Hepatocyte (in vitro differentiated cells): ENCODE measurements at regions not wholly inside any gene's neighbourhood (a gene's known extent, or its start where the extent isn't known, plus 50 kb on each side); places are given as distances from the start of the nearest gene placed in this dataset.

Experiments
- DNase-seq: peaks from one replicate; pipeline ENCODE4 v3.0.0-alpha.2; 2016; ENCODE audit warnings: low spot score
- H2AFZ ChIP-seq: fragments of 200-600 bp; sonication (generic); 2 replicates; pipeline ENCODE4 v1.6.0; 2016; ENCODE audit warnings: antibody characterized with exemption, mild to moderate bottlenecking
- H3K27ac ChIP-seq: fragments of 200-600 bp; sonication (generic); 2 replicates; pipeline ENCODE4 v1.5.1; 2016; ENCODE audit warnings: mild to moderate bottlenecking
- H3K27me3 ChIP-seq: fragments of 200-600 bp; sonication (generic); 2 replicates; pipeline ENCODE4 v1.6.1; 2016
- H3K36me3 ChIP-seq: fragments of 200-600 bp; sonication (generic); replicated peaks from 2 replicates; pipeline ENCODE4 v1.5.1; 2016; ENCODE audit warnings: low read depth; ENCODE audit not compliant: insufficient read depth
- H3K4me1 ChIP-seq: fragments of 200-600 bp; sonication (generic); 2 replicates; pipeline ENCODE4 v1.5.1; 2016; ENCODE audit warnings: mild to moderate bottlenecking, moderate library complexity; ENCODE audit not compliant: insufficient read depth
- H3K4me2 ChIP-seq: fragments of 200-600 bp; sonication (generic); 2 replicates; pipeline ENCODE4 v1.6.0; 2016
- H3K4me3 ChIP-seq: fragments of 200-600 bp; sonication (generic); 2 replicates; pipeline ENCODE4 v1.5.1; 2016; ENCODE audit warnings: mild to moderate bottlenecking
- H3K79me2 ChIP-seq: fragments of 200-600 bp; sonication (generic); 2 replicates; pipeline ENCODE4 v1.6.0; 2017; ENCODE audit warnings: mild to moderate bottlenecking
- H3K9me2 ChIP-seq: fragments of 200-600 bp; sonication (generic); replicated peaks from 2 replicates; pipeline ENCODE4 v1.6.0; 2017; ENCODE audit warnings: mild to moderate bottlenecking; ENCODE audit not compliant: insufficient read depth
- H3K9me3 ChIP-seq: fragments of 200-600 bp; sonication (generic); 2 replicates; pipeline ENCODE4 v1.5.1; 2016; ENCODE audit warnings: low read depth, mild to moderate bottlenecking
- H4K20me1 ChIP-seq: fragments of 200-600 bp; sonication (generic); 2 replicates; pipeline ENCODE4 v1.6.0; 2016; ENCODE audit warnings: mild to moderate bottlenecking; ENCODE audit not compliant: insufficient read depth, poor library complexity, severe bottlenecking
- EZH2 ChIP-seq: fragments of 200-600 bp; sonication (generic); IDR thresholded peaks from 2 replicates; pipeline ENCODE4 v1.6.1; 2016; ENCODE audit warnings: antibody characterized with exemption, mild to moderate bottlenecking, borderline replicate concordance
- EZH2phosphoT487 ChIP-seq: fragments of 200-600 bp; sonication (generic); IDR thresholded peaks from one replicate; pipeline ENCODE4 v1.6.1; 2018; ENCODE audit warnings: antibody characterized with exemption, mild to moderate bottlenecking, low read depth, moderate library complexity; ENCODE audit not compliant: unreplicated experiment, severe bottlenecking
- WGBS: methylation state at CpG from one replicate; pipeline ENCODE4 v1.1.6; 2016; ENCODE audit warnings: low lambda C conversion rate; ENCODE audit errors: missing lambda C conversion rate; 5-methylcytosine and 5-hydroxymethylcytosine counted together
- TF ChIP-seq, protein P1 (sequence below): fragments of 200-600 bp; sonication (generic); IDR thresholded peaks from 2 replicates; pipeline ENCODE4 v1.5.1; 2016; ENCODE audit warnings: antibody characterized with exemption, mild to moderate bottlenecking; ENCODE audit not compliant: poor library complexity

DNA sequence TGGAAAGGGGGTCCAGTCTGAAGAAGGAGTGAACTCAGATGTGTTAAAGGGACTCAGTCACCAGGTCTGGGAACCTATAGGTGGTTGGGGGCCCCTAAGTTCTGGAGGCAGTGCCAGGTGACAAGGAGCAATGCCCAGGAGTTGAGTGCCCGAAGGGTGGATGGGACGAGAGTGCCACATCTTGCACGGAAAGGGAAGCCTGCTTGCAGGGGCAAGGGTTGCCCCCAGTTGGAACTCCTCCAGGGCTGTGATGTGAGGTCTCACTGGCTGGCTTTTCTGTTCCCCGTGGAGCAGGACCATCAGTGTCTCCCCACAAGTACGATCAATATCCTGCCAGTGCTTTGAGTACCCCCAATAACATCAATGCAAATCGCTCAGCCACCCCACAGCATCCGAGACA lies 107.3 kb downstream of the TOMM20 start:
- no peak overlapping the region for H3K4me3 ChIP-seq
- no peak overlapping the region for H2AFZ ChIP-seq
- DNase-seq: no peak
- no peaks in the 10 kb centered on the region for H3K9me3 ChIP-seq
- H3K36me3 ChIP-seq: no peaks in the 10 kb centered on the region
- no peaks in the 10 kb centered on the region for H3K9me2 ChIP-seq
- no peak overlapping the region for H3K4me2 ChIP-seq
- H3K4me1 ChIP-seq: peaks cover 11% of the 10 kb centered on the region
- TF ChIP-seq EZH2 (no peak), EZH2phosphoT487 (no peak)
- TF ChIP-seq, protein P1, sequence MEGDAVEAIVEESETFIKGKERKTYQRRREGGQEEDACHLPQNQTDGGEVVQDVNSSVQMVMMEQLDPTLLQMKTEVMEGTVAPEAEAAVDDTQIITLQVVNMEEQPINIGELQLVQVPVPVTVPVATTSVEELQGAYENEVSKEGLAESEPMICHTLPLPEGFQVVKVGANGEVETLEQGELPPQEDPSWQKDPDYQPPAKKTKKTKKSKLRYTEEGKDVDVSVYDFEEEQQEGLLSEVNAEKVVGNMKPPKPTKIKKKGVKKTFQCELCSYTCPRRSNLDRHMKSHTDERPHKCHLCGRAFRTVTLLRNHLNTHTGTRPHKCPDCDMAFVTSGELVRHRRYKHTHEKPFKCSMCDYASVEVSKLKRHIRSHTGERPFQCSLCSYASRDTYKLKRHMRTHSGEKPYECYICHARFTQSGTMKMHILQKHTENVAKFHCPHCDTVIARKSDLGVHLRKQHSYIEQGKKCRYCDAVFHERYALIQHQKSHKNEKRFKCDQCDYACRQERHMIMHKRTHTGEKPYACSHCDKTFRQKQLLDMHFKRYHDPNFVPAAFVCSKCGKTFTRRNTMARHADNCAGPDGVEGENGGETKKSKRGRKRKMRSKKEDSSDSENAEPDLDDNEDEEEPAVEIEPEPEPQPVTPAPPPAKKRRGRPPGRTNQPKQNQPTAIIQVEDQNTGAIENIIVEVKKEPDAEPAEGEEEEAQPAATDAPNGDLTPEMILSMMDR: no peak
- 95% methylated on average over 7 of the region's 7 CpGs for WGBS
- H3K27me3 ChIP-seq: no peaks in the 10 kb centered on the region
- H3K79me2 ChIP-seq: no peaks in the 10 kb centered on the region
- no peak overlapping the region for H3K27ac ChIP-seq
- no peaks in the 10 kb centered on the region for H4K20me1 ChIP-seq

DNA sequence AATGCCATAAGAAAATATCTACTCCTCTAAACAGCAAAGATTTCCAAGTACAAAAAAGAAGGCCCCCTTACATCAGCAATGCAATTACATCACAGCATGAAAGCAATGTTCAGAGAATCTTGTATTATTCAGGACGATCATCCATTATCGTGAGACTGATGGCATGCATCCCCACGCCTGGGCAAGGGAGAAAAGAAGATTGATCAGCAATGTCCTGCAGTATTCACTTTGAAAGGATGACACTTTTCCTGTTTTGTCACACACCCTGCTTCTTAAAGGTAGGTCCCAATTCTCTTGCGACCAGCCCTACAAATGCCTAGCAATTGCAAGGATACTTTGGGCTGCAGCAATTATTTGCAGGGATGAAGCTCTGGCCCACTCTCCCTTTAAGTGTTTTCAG lies 108.7 kb downstream of the TOMM20 start:
- Histone ChIP-seq H3K4me1 (peaks cover 11% of the 10 kb centered on the region), H3K9me3 (no peaks in the 10 kb centered on the region), H3K36me3 (no peaks in the 10 kb centered on the region), H2AFZ (no peak overlapping the region), H3K4me3 (no peak overlapping the region), H3K79me2 (no peaks in the 10 kb centered on the region), H3K4me2 (no peak overlapping the region), H3K9me2 (no peaks in the 10 kb centered on the region), H3K27ac (no peak overlapping the region), H4K20me1 (no peaks in the 10 kb centered on the region), H3K27me3 (no peaks in the 10 kb centered on the region)
- DNase-seq: no peak
- WGBS: 86% methylated on average over 4 of the region's 4 CpGs
- TF ChIP-seq EZH2 (no peak), EZH2phosphoT487 (no peak)
- TF ChIP-seq, protein P1: no peak

DNA sequence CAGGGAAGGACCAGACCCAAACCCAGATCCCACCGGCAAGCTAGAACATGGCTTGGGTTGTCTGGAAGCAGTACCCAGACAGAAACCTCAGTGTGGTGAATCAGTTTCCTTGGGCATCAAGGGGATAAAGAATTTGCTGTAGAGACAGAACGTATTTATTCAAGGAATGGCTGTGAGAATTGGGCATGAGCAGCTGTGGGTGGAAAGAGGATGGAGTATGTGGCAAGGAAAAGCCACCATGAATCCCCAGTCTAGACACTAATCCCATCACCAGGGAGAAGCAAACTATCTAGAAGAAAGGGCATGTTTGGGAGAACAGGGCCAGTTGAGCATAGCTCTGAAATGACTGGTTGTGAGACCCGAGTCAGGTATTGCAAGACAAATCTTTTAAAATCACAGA lies 109.2 kb downstream of the TOMM20 start:
- Histone ChIP-seq H3K4me2 (no peak overlapping the region), H4K20me1 (no peaks in the 10 kb centered on the region), H3K27ac (no peak overlapping the region), H3K79me2 (no peaks in the 10 kb centered on the region), H3K9me3 (no peaks in the 10 kb centered on the region), H3K27me3 (no peaks in the 10 kb centered on the region), H3K9me2 (no peaks in the 10 kb centered on the region), H3K4me3 (no peak overlapping the region), H3K36me3 (no peaks in the 10 kb centered on the region), H2AFZ (no peak overlapping the region), H3K4me1 (peaks cover 11% of the 10 kb centered on the region)
- 92% methylated on average over 3 of the region's 3 CpGs for WGBS
- DNase-seq: no peak
- TF ChIP-seq, protein P1: no peak
- TF ChIP-seq EZH2phosphoT487 (no peak), EZH2 (no peak)
